IMR-90 (cell line): ENCODE measurements at regions not wholly inside any gene's neighbourhood (a gene's known extent, or its start where the extent isn't known, plus 50 kb on each side); places are given as distances from the start of the nearest gene placed in this dataset.

Experiments used
- ATAC-seq: fragments of 200-7000 bp; cut with Tn5 transposase; 2 replicates; pipeline ENCODE4 v1.9.1; 2020; ENCODE audit warnings: low read depth, mild to moderate bottlenecking, moderate library complexity
- BruUV-seq: library from RNA; stranded (reverse); fragments of 400-500 nt; replicated peaks from 2 replicates; lab custom pipeline; 2021; lab: Mats Ljungman, UMichigan
- CTCF ChIA-PET: fragments of 300-600 bp; formaldehyde crosslinking; extraction: SDS; loops from one replicate; lab custom pipeline; 2021; ENCODE audit warnings: antibody characterized with exemption; lab: Yijun Ruan, JAX
- POLR2A ChIA-PET: fragments of 300-600 bp; sonication (Branson Sonifier 250); formaldehyde crosslinking; loops from one replicate; lab custom pipeline; 2022; ENCODE audit warnings: antibody characterized with exemption; ENCODE audit not compliant: unreplicated experiment; lab: Charles Lee
- DNase-seq: peaks from one replicate; pipeline ENCODE4 v3.0.0; 2013
- H2AFZ ChIP-seq: replicated peaks from 2 replicates; pipeline ENCODE3; 2013; ENCODE audit warnings: low read length, mild to moderate bottlenecking; ENCODE audit not compliant: poor library complexity
- H2AK5ac ChIP-seq: 2 replicates; pipeline ENCODE4 v1.6.1; 2013; ENCODE audit warnings: low read depth, low read length, inconsistent platforms
- H2AK9ac ChIP-seq: replicated peaks from 2 replicates; pipeline ENCODE3; 2013; ENCODE audit warnings: mild to moderate bottlenecking, low read depth, low read length, moderate library complexity; ENCODE audit not compliant: poor library complexity
- H2BK120ac ChIP-seq: 2 replicates; pipeline ENCODE4 v1.6.1; 2013; ENCODE audit warnings: low read depth, low read length, inconsistent platforms
- H2BK15ac ChIP-seq: 3 replicates; pipeline ENCODE4 v1.6.1; 2013; ENCODE audit warnings: low read depth, low read length, inconsistent platforms
- H2BK20ac ChIP-seq: 2 replicates; pipeline ENCODE4 v1.6.1; 2013; ENCODE audit warnings: low read depth, mild to moderate bottlenecking, inconsistent platforms, low read length, moderate library complexity
- H2BK5ac ChIP-seq: 2 replicates; pipeline ENCODE4 v1.6.1; 2013; ENCODE audit warnings: mild to moderate bottlenecking, low read depth, low read length, inconsistent platforms; ENCODE audit not compliant: poor library complexity, severe bottlenecking
- H3K14ac ChIP-seq: replicated peaks from 2 replicates; pipeline ENCODE4 v1.6.1; 2013; ENCODE audit warnings: low read depth, low read length, inconsistent platforms
- H3K18ac ChIP-seq: 2 replicates; pipeline ENCODE4 v1.6.1; 2013; ENCODE audit warnings: low read depth, low read length, control low read depth
- H3K23ac ChIP-seq: 2 replicates; pipeline ENCODE4 v1.6.1; 2013; ENCODE audit warnings: low read depth, low read length, inconsistent platforms
- H3K27ac ChIP-seq: 2 replicates; pipeline ENCODE4 v1.5.1; 2013; ENCODE audit warnings: mild to moderate bottlenecking, control low read depth, low read length; ENCODE audit not compliant: insufficient read depth
- H3K27me3 ChIP-seq: 2 replicates; pipeline ENCODE4 v1.6.1; 2013; ENCODE audit warnings: low read length; ENCODE audit not compliant: control insufficient read depth, insufficient read depth
- H3K36me3 ChIP-seq: 2 replicates; pipeline ENCODE4 v1.6.1; 2013; ENCODE audit warnings: low read length, mixed read lengths; ENCODE audit not compliant: control insufficient read depth, insufficient read depth
- H3K4ac ChIP-seq: 2 replicates; pipeline ENCODE4 v1.6.1; 2013; ENCODE audit warnings: low read depth, low read length, inconsistent platforms
- H3K4me1 ChIP-seq: 2 replicates; pipeline ENCODE4 v1.6.1; 2013; ENCODE audit warnings: low read length, mixed read lengths; ENCODE audit not compliant: control insufficient read depth, insufficient read depth
- H3K4me2 ChIP-seq: 2 replicates; pipeline ENCODE4 v1.6.1; 2013; ENCODE audit warnings: low read depth, mild to moderate bottlenecking, control low read depth, low read length, moderate library complexity
- H3K4me3 ChIP-seq: 2 replicates; pipeline ENCODE4 v1.5.1; 2013; ENCODE audit warnings: low read depth, mild to moderate bottlenecking, control low read depth, low read length, moderate library complexity; ENCODE audit not compliant: insufficient read depth
- H3K56ac ChIP-seq: 2 replicates; pipeline ENCODE4 v1.6.1; 2013; ENCODE audit warnings: low read length, inconsistent platforms; ENCODE audit not compliant: insufficient read depth; ENCODE audit errors: extremely low read depth
- H3K79me1 ChIP-seq, 2 experiments: 2 replicates each; pipeline ENCODE4 v1.6.1; 2013; ENCODE audit warnings: low read length in 2 of 2, inconsistent platforms in 1 of 2, low read depth in 1 of 2
- H3K9ac ChIP-seq: 2 replicates; pipeline ENCODE4 v1.6.1; 2013; ENCODE audit warnings: low read depth, low read length, control low read depth
- H3K9me1 ChIP-seq: 2 replicates; pipeline ENCODE4 v1.6.1; 2013; ENCODE audit warnings: low read length, inconsistent platforms; ENCODE audit not compliant: insufficient read depth
- H3K9me3 ChIP-seq: 2 replicates; pipeline ENCODE4 v1.6.1; 2013; ENCODE audit warnings: low read length; ENCODE audit not compliant: control insufficient read depth, insufficient read depth
- H4K20me1 ChIP-seq: 2 replicates; pipeline ENCODE4 v1.6.1; 2013; ENCODE audit warnings: low read length, inconsistent platforms; ENCODE audit not compliant: insufficient read depth
- H4K5ac ChIP-seq: 2 replicates; pipeline ENCODE4 v1.6.1; 2013; ENCODE audit warnings: mild to moderate bottlenecking, low read depth, low read length, control low read depth
- H4K8ac ChIP-seq, 2 experiments: 2 replicates each; pipeline ENCODE4 v1.6.1; 2013; ENCODE audit warnings: low read depth in 2 of 2, low read length in 2 of 2, control low read depth in 1 of 2, inconsistent platforms in 1 of 2
- H4K91ac ChIP-seq: 2 replicates; pipeline ENCODE4 v1.6.1; 2013; ENCODE audit warnings: low read depth, low read length, inconsistent platforms; ENCODE audit not compliant: insufficient read depth
- BHLHE40 ChIP-seq: fragments of 150-350 bp; IDR thresholded peaks from 2 replicates; pipeline ENCODE4 v1.6.1; 2016; ENCODE audit warnings: mild to moderate bottlenecking, low read depth, low read length
- FOS ChIP-seq: fragments of 150-350 bp; IDR thresholded peaks from 2 replicates; pipeline ENCODE4 v1.6.1; 2016; ENCODE audit warnings: low read depth, low read length
- MAFK ChIP-seq: IDR thresholded peaks from 2 replicates; pipeline ENCODE4 v1.6.1; 2012; ENCODE audit warnings: low read depth, low read length, improper control_type of control experiment
- MXI1 ChIP-seq: IDR thresholded peaks from 2 replicates; pipeline ENCODE4 v1.6.1; 2012; ENCODE audit warnings: low read depth, mild to moderate bottlenecking, low read length, moderate library complexity, borderline replicate concordance
- NFE2L2 ChIP-seq: fragments of 150-350 bp; IDR thresholded peaks from 2 replicates; pipeline ENCODE4 v1.6.1; 2016; ENCODE audit warnings: low read depth, mild to moderate bottlenecking, low read length
- POLR2A ChIP-seq: IDR thresholded peaks from 2 replicates; pipeline ENCODE4 v1.6.1; 2012; ENCODE audit warnings: mild to moderate bottlenecking, low read depth, low read length
- RAD21 ChIP-seq: IDR thresholded peaks from 2 replicates; pipeline ENCODE4 v1.6.1; 2012; ENCODE audit warnings: low read length, improper control_type of control experiment
- RCOR1 ChIP-seq: IDR thresholded peaks from 2 replicates; pipeline ENCODE4 v1.6.1; 2012; ENCODE audit warnings: mild to moderate bottlenecking, low read length, improper control_type of control experiment; ENCODE audit not compliant: insufficient replicate concordance
- RFX5 ChIP-seq: IDR thresholded peaks from 2 replicates; pipeline ENCODE4 v1.8.0; 2012; ENCODE audit warnings: low read depth, mild to moderate bottlenecking, low read length, moderate library complexity
- WGBS, 2 experiments: methylation state at CpG; one replicate each; pipeline versions ENCODE4 v1.1.5 to v1.1.7; 2013; ENCODE audit warnings: missing lambda C conversion rate in 2 of 2; ENCODE audit not compliant: insufficient read length in 1 of 2; ENCODE audit errors: extremely low coverage in 2 of 2; 5-methylcytosine and 5-hydroxymethylcytosine counted together
- dilution Hi-C: fragments of 300-500 bp; cut with HindIII; formaldehyde crosslinking; loops from one replicate; pipeline ENCODE4 v1.14.3; 2018; ENCODE audit warnings: low sequenced_read_pairs; ENCODE audit not compliant: unreplicated experiment
- in situ Hi-C: fragments of 300-500 bp; cut with MboI; formaldehyde crosslinking; loops from 3 replicates; pipeline ENCODE4 v1.14.3; 2019; ENCODE audit warnings: low sequenced_read_pairs, inconsistent platforms, mixed read lengths
- intact Hi-C: fragments of 100-400 bp; cut with micrococcal nuclease; formaldehyde crosslinking; loops from 2 replicates; pipeline ENCODE4 v1.10.0; 2022

DNA sequence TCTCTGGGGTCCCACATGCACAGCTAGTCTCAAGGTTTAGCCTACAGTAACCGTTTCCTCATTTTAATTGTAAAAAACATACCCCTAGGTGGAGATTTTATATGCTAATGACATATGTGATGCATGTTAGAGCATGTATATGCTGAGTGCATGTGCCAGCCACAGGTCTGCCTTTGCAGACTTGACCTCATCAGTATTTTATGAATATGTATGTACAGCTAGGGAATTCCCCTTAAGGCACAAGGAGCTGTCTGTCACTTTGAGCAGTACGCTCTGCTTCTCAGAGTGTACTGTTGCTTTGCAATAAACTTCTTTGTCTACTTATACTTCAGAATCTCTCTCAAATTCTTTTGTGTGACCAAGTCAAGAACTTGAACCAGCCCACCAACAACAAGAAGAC is 131.2 kb upstream of the ERBB4 start:
- BruUV-seq: no TSS peak
- no peak for ATAC-seq
- Histone ChIP-seq H4K8ac (no peak overlapping the region), H3K4me1 (no peaks in the 10 kb centered on the region), H2BK20ac (no peak overlapping the region), H2AK5ac (no peak overlapping the region), H4K5ac (no peak overlapping the region), H4K91ac (no peak overlapping the region), H3K79me1 (no peaks in the 10 kb centered on the region), H2BK15ac (no peak overlapping the region), H4K20me1 (no peaks in the 10 kb centered on the region), H2AK9ac (no peak overlapping the region), H3K56ac (no peak overlapping the region), H3K27ac (no peak overlapping the region), H3K23ac (no peak overlapping the region), H3K9me3 (no peaks in the 10 kb centered on the region), H3K4me2 (no peak overlapping the region), H2AFZ (no peak overlapping the region), H3K36me3 (no peaks in the 10 kb centered on the region), H3K9ac (no peak overlapping the region), H3K4me3 (no peak overlapping the region), H3K18ac (no peak overlapping the region), H2BK5ac (no peak overlapping the region), H3K9me1 (no peaks in the 10 kb centered on the region), H3K27me3 (no peaks in the 10 kb centered on the region), H3K4ac (no peak overlapping the region), H3K14ac (no peak overlapping the region), H2BK120ac (no peak overlapping the region)
- in situ Hi-C loops (no loop called here), intact Hi-C loops (no loop called here), dilution Hi-C loops (no loop called here)
- DNase-seq: no peak
- no CpG with 5 or more reads among the region's 2 CpGs for WGBS, 2 experiments
- TF ChIP-seq MAFK (no peak), RAD21 (no peak), MXI1 (no peak), FOS (no peak), RFX5 (no peak), RCOR1 (no peak), POLR2A (no peak), BHLHE40 (no peak), NFE2L2 (no peak)
- ChIA-PET POLR2A (no interaction called here), CTCF (no interaction called here)
